ENCODE measurements at regions not wholly inside any gene's neighbourhood (a gene's known extent, or its start where the extent isn't known, plus 50 kb on each side); places are given as distances from the start of the nearest gene placed in this dataset.

DNA sequence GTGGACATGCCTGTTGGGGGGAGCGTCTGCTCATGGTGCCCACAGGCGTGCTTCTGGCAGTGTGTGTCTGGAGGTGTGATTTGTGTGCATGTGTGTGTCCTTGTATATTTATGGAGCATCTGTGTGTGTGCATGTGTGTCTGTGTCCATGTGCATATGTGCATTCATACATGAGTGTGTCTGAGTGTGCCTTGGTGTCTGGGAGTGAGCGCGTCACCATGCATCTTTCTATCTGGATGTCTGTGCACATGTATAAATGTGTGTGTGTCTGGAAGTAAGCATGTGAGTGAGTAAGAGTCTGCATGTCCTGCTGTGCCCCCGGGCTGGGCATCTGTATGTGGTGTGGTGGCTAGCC is 58.1 kb upstream of the PRR23E start:
- H3K27me3 ChIP-seq: peaks cover 40% of the 10 kb centered on the region
- Mint-ChIP-seq H3K4me3 (peak overlapping the region; percentile 77), H3K4me1 (peaks cover 28% of the 10 kb centered on the region), H3K36me3 (no peaks in the 10 kb centered on the region), H3K27ac (peak overlapping the region; percentile 88), H3K9me3 (peaks cover 3% of the 10 kb centered on the region), H3K27me3 (ENCODE audit: insufficient read depth, low read depth) (peaks cover 33% of the 10 kb centered on the region)
- no peaks in the 10 kb centered on the region for H3K79me2 ChIP-seq (ENCODE audit: low read depth)
- no peaks in the 10 kb centered on the region for H3K36me3 ChIP-seq
- H3K4me1 ChIP-seq: peaks cover 11% of the 10 kb centered on the region
- TF ChIP-seq CTCF (IDR thresholded peaks at IDR 0.05): no peak
- peak; percentile 38 for TF ChIP-seq EZH2 (IDR thresholded peaks at IDR 0.05)
- no peak overlapping the region for H3K9ac ChIP-seq
- DNase-seq (ENCODE audit: low spot score): no peak
- no peaks in the 10 kb centered on the region for H4K20me1 ChIP-seq (ENCODE audit: low read depth)
- no peaks in the 10 kb centered on the region for H3K9me3 ChIP-seq (ENCODE audit: low read depth)
- H2AFZ ChIP-seq (replicated peaks): no peak overlapping the region
- H3K4me3 ChIP-seq: peak overlapping the region; percentile 39
- peaks cover 4% of the 10 kb centered on the region for H3F3A ChIP-seq (ENCODE audit: low read depth)
- no peak overlapping the region for H3K27ac ChIP-seq
- peak overlapping the region; percentile 73 for H3K4me2 ChIP-seq

GRCh38 chr3:127135241-127136023 is 57.5 kb upstream of the PRR23E start:
- H2AFZ ChIP-seq (replicated peaks): peak overlapping the region; percentile 68
- no peak overlapping the region for H3K9ac ChIP-seq
- TF ChIP-seq EZH2 (IDR thresholded peaks at IDR 0.05) (peak; percentile 70), CTCF (IDR thresholded peaks at IDR 0.05) (no peak)
- H3K27ac ChIP-seq: no peak overlapping the region
- Mint-ChIP-seq H3K4me1 (peaks cover 28% of the 10 kb centered on the region), H3K36me3 (no peaks in the 10 kb centered on the region), H3K27me3 (ENCODE audit: insufficient read depth, low read depth) (peaks cover 33% of the 10 kb centered on the region), H3K9me3 (peaks cover 3% of the 10 kb centered on the region), H3K4me3 (peak overlapping the region; percentile 77), H3K27ac (no peak overlapping the region)
- H4K20me1 ChIP-seq (ENCODE audit: low read depth): no peaks in the 10 kb centered on the region
- peak overlapping the region; percentile 39 for H3K4me3 ChIP-seq
- peaks cover 40% of the 10 kb centered on the region for H3K27me3 ChIP-seq
- no peaks in the 10 kb centered on the region for H3K79me2 ChIP-seq (ENCODE audit: low read depth)
- peaks cover 11% of the 10 kb centered on the region for H3K4me1 ChIP-seq
- no peaks in the 10 kb centered on the region for H3K9me3 ChIP-seq (ENCODE audit: low read depth)
- peak; percentile 66 for DNase-seq (ENCODE audit: low spot score)
- no peaks in the 10 kb centered on the region for H3K36me3 ChIP-seq
- H3F3A ChIP-seq (ENCODE audit: low read depth): peaks cover 4% of the 10 kb centered on the region
- H3K4me2 ChIP-seq: peak overlapping the region; percentile 73

- Histone ChIP-seq H3K9me3 (ENCODE audit: low read depth) (no peaks in the 10 kb centered on the region), H3F3A (ENCODE audit: low read depth) (peaks cover 4% of the 10 kb centered on the region), H3K27me3 (peaks cover 40% of the 10 kb centered on the region), H4K20me1 (ENCODE audit: low read depth) (no peaks in the 10 kb centered on the region), H2AFZ (replicated peaks) (no peak overlapping the region), H3K79me2 (ENCODE audit: low read depth) (no peaks in the 10 kb centered on the region), H3K4me2 (peak overlapping the region; percentile 73), H3K9ac (no peak overlapping the region), H3K36me3 (no peaks in the 10 kb centered on the region), H3K4me1 (peaks cover 11% of the 10 kb centered on the region), H3K4me3 (peak overlapping the region; percentile 39), H3K27ac (no peak overlapping the region)
- H3K4me1 Mint-ChIP-seq: peaks cover 28% of the 10 kb centered on the region
- H3K27ac Mint-ChIP-seq: no peak overlapping the region
- peak overlapping the region; percentile 57 for H3K4me3 Mint-ChIP-seq
- DNase-seq (ENCODE audit: low spot score): no peak
- H3K9me3 Mint-ChIP-seq: peaks cover 3% of the 10 kb centered on the region
- TF ChIP-seq EZH2phosphoT487 (IDR thresholded peaks at IDR 0.05): no peak
- TF ChIP-seq EZH2 (IDR thresholded peaks at IDR 0.05): no peak
- no peak for TF ChIP-seq CTCF (IDR thresholded peaks at IDR 0.05)
- peaks cover 33% of the 10 kb centered on the region for H3K27me3 Mint-ChIP-seq (ENCODE audit: insufficient read depth, low read depth)
- no peaks in the 10 kb centered on the region for H3K36me3 Mint-ChIP-seq
Observed at GRCh38 chr3:127136024-127136600, 56.8 kb upstream of the PRR23E start.
